Trophoblast cell (in vitro differentiated cells and primary cell): ENCODE measurements at regions not wholly inside any gene's neighbourhood (a gene's known extent, or its start where the extent isn't known, plus 50 kb on each side); places are given as distances from the start of the nearest gene placed in this dataset.

Source experiments
- DNase-seq, 2 donors: peaks; one replicate each; pipeline ENCODE4 v3.0.0-alpha.2; 2016
- H2AFZ ChIP-seq: 2 replicates; pipeline ENCODE4 v1.6.1; 2013; ENCODE audit warnings: low read length, moderate library complexity, mild to moderate bottlenecking; ENCODE audit not compliant: insufficient read depth, poor library complexity
- H2AK5ac ChIP-seq: 2 replicates; pipeline ENCODE4 v1.6.1; 2013; ENCODE audit warnings: mild to moderate bottlenecking, low read length
- H2BK120ac ChIP-seq: 2 replicates; pipeline ENCODE4 v1.6.1; 2013; ENCODE audit warnings: low read length, mild to moderate bottlenecking, moderate library complexity; ENCODE audit not compliant: insufficient read depth, poor library complexity
- H2BK12ac ChIP-seq: 2 replicates; pipeline ENCODE4 v1.6.1; 2013; ENCODE audit warnings: mild to moderate bottlenecking, low read length, moderate library complexity
- H2BK5ac ChIP-seq: 2 replicates; pipeline ENCODE4 v1.6.1; 2013; ENCODE audit warnings: low read length, low read depth, moderate library complexity, mild to moderate bottlenecking; ENCODE audit not compliant: poor library complexity
- H3K14ac ChIP-seq: 2 replicates; pipeline ENCODE4 v1.6.1; 2013; ENCODE audit warnings: mild to moderate bottlenecking, low read length
- H3K18ac ChIP-seq: 2 replicates; pipeline ENCODE4 v1.6.1; 2013; ENCODE audit warnings: mild to moderate bottlenecking, low read length
- H3K23ac ChIP-seq: 2 replicates; pipeline ENCODE4 v1.6.1; 2013; ENCODE audit warnings: low read length
- H3K27ac ChIP-seq: 2 replicates; pipeline ENCODE4 v1.5.1; 2013; ENCODE audit warnings: low read depth, mild to moderate bottlenecking, inconsistent platforms, low read length, moderate library complexity
- H3K27me3 ChIP-seq: 2 replicates; pipeline ENCODE4 v1.6.1; 2013; ENCODE audit warnings: inconsistent platforms, mild to moderate bottlenecking, low read length, moderate library complexity; ENCODE audit not compliant: insufficient read depth
- H3K36me3 ChIP-seq, 2 experiments: 1 replicate in 1 of 2; 2 replicates in 1 of 2; pipeline ENCODE4 v1.6.1; 2013; ENCODE audit warnings: low read length in 2 of 2, mild to moderate bottlenecking in 2 of 2, moderate library complexity in 1 of 2; ENCODE audit not compliant: insufficient read depth in 2 of 2, control insufficient read depth in 1 of 2
- H3K4ac ChIP-seq: 2 replicates; pipeline ENCODE4 v1.6.1; 2013; ENCODE audit warnings: low read depth, mild to moderate bottlenecking, low read length, moderate library complexity
- H3K4me1 ChIP-seq, 2 experiments: 1 replicate in 1 of 2; 2 replicates in 1 of 2; pipeline ENCODE4 v1.6.1; 2013; ENCODE audit warnings: low read length in 2 of 2, mild to moderate bottlenecking in 2 of 2, moderate library complexity in 1 of 2; ENCODE audit not compliant: insufficient read depth in 2 of 2, control insufficient read depth in 1 of 2
- H3K4me2 ChIP-seq: 2 replicates; pipeline ENCODE4 v1.6.1; 2013; ENCODE audit warnings: inconsistent platforms, mild to moderate bottlenecking, low read length, moderate library complexity
- H3K4me3 ChIP-seq: 2 replicates; pipeline ENCODE4 v1.5.1; 2013; ENCODE audit warnings: mild to moderate bottlenecking, low read depth, low read length, inconsistent platforms
- H3K79me1 ChIP-seq: one replicate; pipeline ENCODE4 v1.6.1; 2013; ENCODE audit warnings: low read length
- H3K79me2 ChIP-seq: 2 replicates; pipeline ENCODE4 v1.6.1; 2013; ENCODE audit warnings: low read length, mild to moderate bottlenecking; ENCODE audit not compliant: control insufficient read depth, insufficient read depth, poor library complexity
- H3K9ac ChIP-seq: 2 replicates; pipeline ENCODE4 v1.6.1; 2013; ENCODE audit warnings: mild to moderate bottlenecking, low read length
- H3K9me3 ChIP-seq: 2 replicates; pipeline ENCODE4 v1.6.1; 2013; ENCODE audit warnings: low read depth, mild to moderate bottlenecking, control low read depth, inconsistent platforms, low read length; ENCODE audit not compliant: insufficient read depth
- H4K12ac ChIP-seq: 2 replicates; pipeline ENCODE4 v1.6.1; 2013; ENCODE audit warnings: low read depth, mild to moderate bottlenecking, low read length, moderate library complexity
- H4K8ac ChIP-seq: 2 replicates; pipeline ENCODE4 v1.6.1; 2013; ENCODE audit warnings: low read depth, mild to moderate bottlenecking, low read length, moderate library complexity
- H4K91ac ChIP-seq: one replicate; pipeline ENCODE4 v1.6.1; 2013; ENCODE audit warnings: low read depth, mild to moderate bottlenecking, low read length, moderate library complexity
- WGBS: extraction: QIAGEN DNeasy Blood & Tissue Kit; methylation state at CpG from one replicate; pipeline ENCODE4 v1.1.7; 2013; ENCODE audit warnings: missing lambda C conversion rate; ENCODE audit not compliant: insufficient read length, insufficient coverage; ENCODE audit errors: extremely low coverage; 5-methylcytosine and 5-hydroxymethylcytosine counted together

- no CpG with 5 or more reads among the region's 9 CpGs for WGBS
- no peak overlapping the region for H3K4me2 ChIP-seq
- no peak overlapping the region for H3K23ac ChIP-seq
- H3K79me1 ChIP-seq = no peaks in the 10 kb centered on the region
- H3K4me3 ChIP-seq = no peak overlapping the region
- H2BK120ac ChIP-seq = no peak overlapping the region
- H3K18ac ChIP-seq = no peak overlapping the region
- no peak overlapping the region for H4K91ac ChIP-seq
- no peak overlapping the region for H4K8ac ChIP-seq
- no peaks in the 10 kb centered on the region for H3K4me1 ChIP-seq
- no peaks in the 10 kb centered on the region for H3K27me3 ChIP-seq
- no peak for DNase-seq
- no peak overlapping the region for H3K4ac ChIP-seq
- H3K14ac ChIP-seq = no peak overlapping the region
- H3K36me3 ChIP-seq = no peaks in the 10 kb centered on the region
- H2BK12ac ChIP-seq = no peak overlapping the region
- no peak overlapping the region for H2BK5ac ChIP-seq
- H3K27ac ChIP-seq = no peak overlapping the region
- no peak overlapping the region for H3K9ac ChIP-seq
- no peak overlapping the region for H2AFZ ChIP-seq
- H4K12ac ChIP-seq = no peak overlapping the region
- peaks cover 2% of the 10 kb centered on the region for H3K9me3 ChIP-seq
- no peaks in the 10 kb centered on the region for H3K79me2 ChIP-seq
- H2AK5ac ChIP-seq = no peak overlapping the region
Observed at GRCh38 chr3:184505076-184505878, 56.3 kb upstream of the EPHB3 start.

GRCh38 chr3:184506561-184506991 is 55.0 kb upstream of the EPHB3 start:
- H3K9me3 ChIP-seq = peaks cover 4% of the 10 kb centered on the region

GRCh38 chr3:184508938-184509337 is 52.6 kb upstream of the EPHB3 start:
- Histone ChIP-seq H2AK5ac (no peak overlapping the region), H3K9me3 (peaks cover 2% of the 10 kb centered on the region), H3K14ac (no peak overlapping the region), H3K79me2 (no peaks in the 10 kb centered on the region), H2BK120ac (no peak overlapping the region), H2BK12ac (no peak overlapping the region), H3K4me2 (no peak overlapping the region), H2AFZ (no peak overlapping the region), H3K27me3 (peaks cover 15% of the 10 kb centered on the region), H3K4me3 (no peak overlapping the region), H3K18ac (no peak overlapping the region), H4K12ac (no peak overlapping the region), H3K36me3 (no peaks in the 10 kb centered on the region), H3K23ac (no peak overlapping the region), H3K9ac (no peak overlapping the region), H3K4me1 (peaks cover 0 to 5% of the 10 kb centered on the region in 2 experiments), H3K27ac (no peak overlapping the region), H4K91ac (no peak overlapping the region), H2BK5ac (no peak overlapping the region), H3K4ac (no peak overlapping the region), H3K79me1 (no peaks in the 10 kb centered on the region), H4K8ac (no peak overlapping the region)
- no peak for DNase-seq
- WGBS = no CpG with 5 or more reads among the region's 8 CpGs

More at GRCh38 chr3:184506561-184506991, 55.0 kb upstream of the EPHB3 start:
- H2BK12ac ChIP-seq = no peak overlapping the region
- H3K14ac ChIP-seq = no peak overlapping the region
- H2AFZ ChIP-seq = no peak overlapping the region
- no peak overlapping the region for H3K4me3 ChIP-seq
- no peak overlapping the region for H2BK120ac ChIP-seq
- H3K79me2 ChIP-seq = no peaks in the 10 kb centered on the region
- H3K9ac ChIP-seq = no peak overlapping the region
- no peaks in the 10 kb centered on the region for H3K36me3 ChIP-seq
- H3K27ac ChIP-seq = no peak overlapping the region
- no peak overlapping the region for H3K4ac ChIP-seq
- no peak overlapping the region for H4K91ac ChIP-seq
- H4K8ac ChIP-seq = no peak overlapping the region
- H3K4me1 ChIP-seq = no peaks in the 10 kb centered on the region
- no CpG with 5 or more reads among the region's 8 CpGs for WGBS
- DNase-seq = no peak
- no peak overlapping the region for H2AK5ac ChIP-seq
- no peaks in the 10 kb centered on the region for H3K27me3 ChIP-seq
- no peak overlapping the region for H3K4me2 ChIP-seq
- no peak overlapping the region for H3K18ac ChIP-seq
- no peaks in the 10 kb centered on the region for H3K79me1 ChIP-seq
- H2BK5ac ChIP-seq = no peak overlapping the region
- no peak overlapping the region for H4K12ac ChIP-seq
- no peak overlapping the region for H3K23ac ChIP-seq

- H3K79me1 ChIP-seq = no peaks in the 10 kb centered on the region
- no peak overlapping the region for H4K91ac ChIP-seq
- H3K4me2 ChIP-seq = no peak overlapping the region
- no peaks in the 10 kb centered on the region for H3K79me2 ChIP-seq
- peaks cover 2% of the 10 kb centered on the region for H3K9me3 ChIP-seq
- H4K8ac ChIP-seq = no peak overlapping the region
- H3K18ac ChIP-seq = no peak overlapping the region
- no peak overlapping the region for H3K9ac ChIP-seq
- H3K4me1 ChIP-seq = peaks cover 0 to 5% of the 10 kb centered on the region in 2 experiments
- no peak overlapping the region for H3K4ac ChIP-seq
- H3K36me3 ChIP-seq = no peaks in the 10 kb centered on the region
- H3K4me3 ChIP-seq = no peak overlapping the region
- DNase-seq = no peak
- H3K23ac ChIP-seq = no peak overlapping the region
- no peak overlapping the region for H2BK12ac ChIP-seq
- no peak overlapping the region for H2AK5ac ChIP-seq
- peaks cover 18% of the 10 kb centered on the region for H3K27me3 ChIP-seq
- no peak overlapping the region for H3K14ac ChIP-seq
- H3K27ac ChIP-seq = no peak overlapping the region
- no peak overlapping the region for H2BK5ac ChIP-seq
- WGBS = 100% methylated on average over 1 of the region's 2 CpGs
- no peak overlapping the region for H2BK120ac ChIP-seq
- H4K12ac ChIP-seq = no peak overlapping the region
- no peak overlapping the region for H2AFZ ChIP-seq
Observed at GRCh38 chr3:184511741-184512140, 49.8 kb upstream of the EPHB3 start.
